H9 (cell line): ENCODE measurements at regions not wholly inside any gene's neighbourhood (a gene's known extent, or its start where the extent isn't known, plus 50 kb on each side); places are given as distances from the start of the nearest gene placed in this dataset.

Experiments used
- DNase-seq: peaks from one replicate; pipeline ENCODE4 v3.0.0-alpha.2; 2017
- H2AFZ ChIP-seq: one replicate; pipeline ENCODE4 v1.6.1; 2013; ENCODE audit warnings: mild to moderate bottlenecking, low read length, control low read depth, moderate library complexity
- H2AK5ac ChIP-seq: 2 replicates; pipeline ENCODE4 v1.6.1; 2013; ENCODE audit warnings: low read length, control low read depth, mixed read lengths; ENCODE audit not compliant: insufficient read length
- H2BK120ac ChIP-seq: one replicate; pipeline ENCODE4 v1.6.1; 2013; ENCODE audit warnings: low read depth, mild to moderate bottlenecking, low read length, control low read depth, inconsistent platforms; ENCODE audit not compliant: poor library complexity, severe bottlenecking
- H2BK12ac ChIP-seq: 2 replicates; pipeline ENCODE4 v1.6.1; 2013; ENCODE audit warnings: low read length, control low read depth, mixed read lengths, low read depth; ENCODE audit not compliant: insufficient read length
- H2BK15ac ChIP-seq: 2 replicates; pipeline ENCODE4 v1.6.1; 2013; ENCODE audit warnings: low read depth, low read length, control low read depth
- H2BK20ac ChIP-seq: one replicate; pipeline ENCODE4 v1.6.1; 2013; ENCODE audit warnings: low read depth, mild to moderate bottlenecking, low read length, control low read depth, inconsistent platforms; ENCODE audit not compliant: poor library complexity, severe bottlenecking
- H2BK5ac ChIP-seq: 2 replicates; pipeline ENCODE4 v1.6.1; 2013; ENCODE audit warnings: low read length, control low read depth, mixed read lengths; ENCODE audit not compliant: insufficient read length
- H3K14ac ChIP-seq: 2 replicates; pipeline ENCODE4 v1.6.1; 2013; ENCODE audit warnings: low read length, control low read depth; ENCODE audit not compliant: insufficient read depth
- H3K18ac ChIP-seq: 2 replicates; pipeline ENCODE4 v1.6.1; 2013; ENCODE audit warnings: low read depth, mild to moderate bottlenecking, mixed read lengths, low read length, control low read depth; ENCODE audit not compliant: insufficient read length
- H3K23ac ChIP-seq: 2 replicates; pipeline ENCODE4 v1.6.1; 2013; ENCODE audit warnings: low read length, control low read depth, mixed read lengths, low read depth; ENCODE audit not compliant: insufficient read length
- H3K23me2 ChIP-seq: 2 replicates; pipeline ENCODE4 v1.6.1; 2013; ENCODE audit warnings: low read depth, mild to moderate bottlenecking, mixed read lengths, low read length, control low read depth; ENCODE audit not compliant: insufficient read length, poor library complexity, severe bottlenecking
- H3K27ac ChIP-seq: 2 replicates; pipeline ENCODE4 v1.5.1; 2013; ENCODE audit warnings: low read length, control low read depth, mixed read lengths, low read depth; ENCODE audit not compliant: insufficient read length
- H3K27me3 ChIP-seq: 2 replicates; pipeline ENCODE4 v1.6.1; 2013; ENCODE audit warnings: low read length, control low read depth, inconsistent platforms; ENCODE audit not compliant: insufficient read depth
- H3K4ac ChIP-seq: 2 replicates; pipeline ENCODE4 v1.6.1; 2013; ENCODE audit warnings: low read depth, mild to moderate bottlenecking, control low read depth, inconsistent platforms, low read length, moderate library complexity
- H3K4me1 ChIP-seq: 2 replicates; pipeline ENCODE4 v1.6.1; 2013; ENCODE audit warnings: low read length, control low read depth, inconsistent platforms; ENCODE audit not compliant: insufficient read depth
- H3K4me2 ChIP-seq: 2 replicates; pipeline ENCODE4 v1.6.1; 2013; ENCODE audit warnings: low read length, control low read depth, mixed read lengths; ENCODE audit not compliant: insufficient read length, insufficient read depth
- H3K56ac ChIP-seq: 2 replicates; pipeline ENCODE4 v1.6.1; 2013; ENCODE audit warnings: low read depth, mild to moderate bottlenecking, mixed read lengths, low read length, control low read depth; ENCODE audit not compliant: insufficient read length
- H3K79me1 ChIP-seq: 2 replicates; pipeline ENCODE4 v1.6.1; 2013; ENCODE audit warnings: low read depth, mild to moderate bottlenecking, moderate library complexity, low read length, control low read depth, inconsistent platforms; ENCODE audit not compliant: insufficient read depth, poor library complexity, severe bottlenecking
- H3K79me2 ChIP-seq: 2 replicates; pipeline ENCODE4 v1.6.1; 2013; ENCODE audit warnings: low read length, control low read depth, inconsistent platforms; ENCODE audit not compliant: insufficient read depth
- H3K9ac ChIP-seq: 2 replicates; pipeline ENCODE4 v1.6.1; 2013; ENCODE audit warnings: low read length, control low read depth, mixed read lengths; ENCODE audit not compliant: insufficient read length; ENCODE audit errors: extremely low read depth
- H3K9me3 ChIP-seq: one replicate; pipeline ENCODE4 v1.6.1; 2013; ENCODE audit warnings: low read depth, low read length, inconsistent platforms; ENCODE audit not compliant: control insufficient read depth
- H3T11ph ChIP-seq: one replicate; pipeline ENCODE4 v1.6.1; 2013; ENCODE audit warnings: mild to moderate bottlenecking, low read length, control low read depth, inconsistent platforms
- H4K20me1 ChIP-seq: one replicate; pipeline ENCODE4 v1.6.1; 2013; ENCODE audit not compliant: control insufficient read depth, insufficient read length, insufficient read depth
- H4K5ac ChIP-seq: 2 replicates; pipeline ENCODE4 v1.6.1; 2013; ENCODE audit warnings: low read depth, mild to moderate bottlenecking, mixed read lengths, low read length, control low read depth; ENCODE audit not compliant: insufficient read length
- H4K8ac ChIP-seq: replicated peaks from 2 replicates; pipeline ENCODE4 v1.6.1; 2013; ENCODE audit warnings: low read length, control low read depth, mixed read lengths, low read depth; ENCODE audit not compliant: insufficient read length
- H4K91ac ChIP-seq: 2 replicates; pipeline ENCODE4 v1.6.1; 2013; ENCODE audit warnings: low read depth, mild to moderate bottlenecking, moderate library complexity, mixed read lengths, low read length, control low read depth; ENCODE audit not compliant: insufficient read length
- H3K27ac Mint-ChIP-seq, 3 experiments: 2 replicates in 2 of 3; 3 replicates in 1 of 3; pipeline ENCODE4 v1.8.0; 2020 to 2021; ENCODE audit warnings: mixed read lengths in 3 of 3, mild to moderate bottlenecking in 1 of 3, moderate library complexity in 1 of 3
- H3K27me3 Mint-ChIP-seq: 2 replicates; pipeline ENCODE4 v1.8.0; 2021; ENCODE audit warnings: low read depth, mild to moderate bottlenecking, moderate library complexity, mixed read lengths
- H3K36me3 Mint-ChIP-seq, 3 experiments: 2 replicates in 2 of 3; 3 replicates in 1 of 3; pipeline ENCODE4 v1.8.0; 2020 to 2021; ENCODE audit warnings: low read depth in 3 of 3, mixed read lengths in 3 of 3; ENCODE audit not compliant: insufficient read depth in 1 of 3
- H3K4me1 Mint-ChIP-seq, 2 experiments: 2 replicates each; pipeline ENCODE4 v1.8.0; 2020; ENCODE audit warnings: mixed read lengths in 2 of 2
- H3K4me3 Mint-ChIP-seq, 2 experiments: 2 replicates in 1 of 2; 3 replicates in 1 of 2; pipeline ENCODE4 v1.8.0; 2020 to 2021; ENCODE audit warnings: mild to moderate bottlenecking in 2 of 2, mixed read lengths in 2 of 2, moderate library complexity in 1 of 2
- H3K9me3 Mint-ChIP-seq, 2 experiments: 2 replicates in 1 of 2; 3 replicates in 1 of 2; pipeline ENCODE4 v1.8.0; 2020; ENCODE audit warnings: mild to moderate bottlenecking in 2 of 2, mixed read lengths in 2 of 2, moderate library complexity in 1 of 2
- CTCF ChIP-seq: fragments of 200-600 bp; sonication (generic); conservative IDR thresholded peaks from 3 replicates; pipeline ENCODE4 v1.8.0; 2021; ENCODE audit warnings: antibody characterized with exemption, mild to moderate bottlenecking
- WGBS: extraction: QIAGEN DNeasy Blood & Tissue Kit; methylation state at CpG from one replicate; pipeline ENCODE4 v1.1.7; 2013; ENCODE audit warnings: missing lambda C conversion rate, low lambda C conversion rate, mixed read lengths; ENCODE audit not compliant: insufficient read length; ENCODE audit errors: extremely low coverage; 5-methylcytosine and 5-hydroxymethylcytosine counted together

- Histone ChIP-seq H3K23ac (no peak overlapping the region), H3K14ac (no peak overlapping the region), H2BK120ac (no peak overlapping the region), H3K4me2 (no peak overlapping the region), H3K23me2 (no peaks in the 10 kb centered on the region), H2BK5ac (no peak overlapping the region), H2BK15ac (no peak overlapping the region), H3K79me1 (no peaks in the 10 kb centered on the region), H3K79me2 (no peaks in the 10 kb centered on the region), H4K20me1 (no peaks in the 10 kb centered on the region), H3T11ph (no peak overlapping the region), H2AFZ (no peak overlapping the region), H4K91ac (no peak overlapping the region), H3K4me1 (no peaks in the 10 kb centered on the region), H2BK12ac (no peak overlapping the region), H4K5ac (no peak overlapping the region), H3K27ac (no peak overlapping the region), H4K8ac (no peak overlapping the region), H3K56ac (no peak overlapping the region), H3K9ac (no peak overlapping the region), H2AK5ac (no peak overlapping the region), H3K9me3 (no peaks in the 10 kb centered on the region), H3K27me3 (no peaks in the 10 kb centered on the region), H3K4ac (no peak overlapping the region), H2BK20ac (no peak overlapping the region), H3K18ac (no peak overlapping the region)
- Mint-ChIP-seq H3K4me1 (peaks cover 6 to 13% of the 10 kb centered on the region in 2 experiments), H3K36me3 (peaks cover 0 to 1% (median 0%) of the 10 kb centered on the region in 3 experiments; a peak in 1 of 7 replicates), H3K27me3 (peaks cover 9% of the 10 kb centered on the region), H3K27ac (no peak overlapping the region), H3K4me3 (no peak overlapping the region), H3K9me3 (peaks cover 0 to 2% of the 10 kb centered on the region in 2 experiments; a peak in 2 of 5 replicates)
- no peak for DNase-seq
- no CpG with 5 or more reads among the region's 15 CpGs for WGBS
- no peak for TF ChIP-seq CTCF
These were observed 634.8 kb downstream of the TYW1 start for GRCh38 chr7:67631476-67631875.
